Right cardiac atrium (tissue), 5 donors: ENCODE measurements at regions not wholly inside any gene's neighbourhood (a gene's known extent, or its start where the extent isn't known, plus 50 kb on each side); places are given as distances from the start of the nearest gene placed in this dataset.
A peak's percentile ranks its signal among the peaks of the same experiment; 100 is the strongest.

Experiments
- ATAC-seq, 2 donors: fragments of 200-7000 bp; cut with Tn5 transposase; one replicate each; pipeline versions ENCODE4 v1.8.0 to v1.9.1; 2020; ENCODE audit warnings: moderate library complexity in 2 of 2, mild to moderate bottlenecking in 1 of 2
- DNase-seq, 3 donors: peaks; one replicate each; pipeline ENCODE4 v3.0.0-alpha.2; 2020
- H3K27ac ChIP-seq: one replicate; pipeline ENCODE4 v1.5.1; 2013; ENCODE audit warnings: mild to moderate bottlenecking, low read length, control low read depth, moderate library complexity
- H3K27me3 ChIP-seq: one replicate; pipeline ENCODE4 v1.6.1; 2013; ENCODE audit not compliant: control insufficient read depth, insufficient read depth
- H3K4me1 ChIP-seq: one replicate; pipeline ENCODE4 v1.6.1; 2013; ENCODE audit warnings: low read length; ENCODE audit not compliant: control insufficient read depth, insufficient read depth
- H3K4me3 ChIP-seq: one replicate; pipeline ENCODE4 v1.5.1; 2013; ENCODE audit warnings: low read length, control low read depth
- H3K9me3 ChIP-seq: one replicate; pipeline ENCODE4 v1.6.1; 2013; ENCODE audit warnings: low read length; ENCODE audit not compliant: control insufficient read depth
- WGBS: extraction: QIAGEN DNeasy Blood & Tissue Kit; methylation state at CpG from one replicate; pipeline ENCODE4 v1.1.7; 2013; 5-methylcytosine and 5-hydroxymethylcytosine counted together
- intact Hi-C, 4 donors: fragments of 100-400 bp; cut with DNase I; formaldehyde crosslinking; loops; one replicate each; pipeline versions ENCODE4 v1.11.0 to v1.14.0; 2022 to 2023
- donor health status: healthy with polysubstance abuse.
- donor health status: DM: no; HTN: yes; CAD: no.
- donor health status: DM: no; HTN: no; CAD: no.
- donor health status: DM: no; HTN: yes; CAD: no; lungs with severe emphysema.
- donor health status: DM: yes; HTN: yes; CAD: no.

DNA sequence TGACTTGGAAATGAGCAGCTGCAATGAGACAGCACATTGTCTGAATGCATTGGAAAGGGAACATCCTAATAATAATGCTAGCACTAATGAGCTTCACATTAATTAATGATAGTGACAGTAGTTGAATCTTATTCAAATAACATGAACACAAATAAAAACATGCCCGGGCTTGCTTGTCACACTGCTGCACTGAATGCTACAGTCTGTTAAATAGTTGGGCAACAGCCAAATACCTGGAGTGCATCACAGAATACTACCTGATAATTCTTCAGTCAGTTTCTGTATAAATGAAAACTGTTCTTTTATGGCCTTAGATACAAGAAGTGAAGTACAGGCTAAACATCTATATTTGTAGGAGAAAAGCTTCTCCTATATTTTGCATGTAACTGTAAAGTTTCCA lies 458.7 kb downstream of the RNF144B start:
- intact Hi-C loops, result no loop called here
- no peaks in the 10 kb centered on the region for H3K27me3 ChIP-seq
- H3K4me1 ChIP-seq, result no peaks in the 10 kb centered on the region
- DNase-seq, result no peak
- H3K27ac ChIP-seq, result no peak overlapping the region
- WGBS, result 73% methylated on average over 1 of the region's 1 CpG
- H3K9me3 ChIP-seq, result no peaks in the 10 kb centered on the region
- no peak overlapping the region for H3K4me3 ChIP-seq
- no peak for ATAC-seq

DNA sequence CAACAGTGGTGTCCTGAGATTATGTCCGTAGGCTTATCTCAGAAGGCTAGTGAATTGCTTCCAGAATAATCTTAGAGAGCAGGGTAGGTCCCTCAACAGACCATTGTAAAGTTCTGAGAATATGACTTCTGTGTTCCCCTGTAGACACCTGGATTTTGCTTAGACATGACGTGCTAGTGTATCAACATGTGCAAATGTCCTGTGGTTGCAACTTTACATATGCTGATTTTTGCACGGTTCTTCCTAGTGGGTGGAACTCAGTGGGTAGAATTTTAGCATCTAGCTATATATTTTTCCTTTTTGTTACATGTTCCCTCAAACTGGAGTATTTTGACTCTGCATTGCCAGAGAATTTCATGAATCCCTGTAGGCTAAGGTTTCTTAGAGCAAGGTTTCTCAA lies 459.2 kb downstream of the RNF144B start:
- Histone ChIP-seq H3K27me3 (no peaks in the 10 kb centered on the region), H3K4me1 (no peaks in the 10 kb centered on the region), H3K9me3 (no peaks in the 10 kb centered on the region), H3K4me3 (no peak overlapping the region), H3K27ac (no peak overlapping the region)
- no peak for ATAC-seq
- intact Hi-C loops, result no loop called here
- WGBS, result 83% methylated on average over 3 of the region's 3 CpGs
- no peak for DNase-seq

DNA sequence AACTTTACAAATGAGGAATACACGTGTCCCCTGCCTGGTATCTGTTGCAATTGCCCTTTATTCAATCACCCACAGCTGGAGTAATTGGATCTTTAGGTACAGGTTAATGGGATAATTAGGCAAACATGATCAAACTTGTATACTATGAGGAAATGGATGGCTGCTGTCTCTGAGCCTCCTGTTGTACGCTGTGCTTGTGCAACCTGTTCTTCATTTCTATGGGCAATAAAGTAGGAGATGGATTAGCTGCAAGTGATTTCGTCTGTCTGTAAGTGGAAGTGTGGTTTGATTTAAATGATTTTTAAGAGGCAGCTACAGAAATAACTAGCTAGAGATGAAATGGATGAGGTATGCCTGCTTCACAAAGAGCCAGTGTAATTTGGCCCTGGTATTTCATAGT lies 474.1 kb downstream of the RNF144B start:
- Histone ChIP-seq H3K9me3 (no peaks in the 10 kb centered on the region), H3K27ac (no peak overlapping the region), H3K27me3 (no peaks in the 10 kb centered on the region), H3K4me1 (no peaks in the 10 kb centered on the region), H3K4me3 (no peak overlapping the region)
- ATAC-seq (no peak), DNase-seq (no peak)
- intact Hi-C loops, result no loop called here
- under 1% methylated on average over 3 of the region's 3 CpGs for WGBS

DNA sequence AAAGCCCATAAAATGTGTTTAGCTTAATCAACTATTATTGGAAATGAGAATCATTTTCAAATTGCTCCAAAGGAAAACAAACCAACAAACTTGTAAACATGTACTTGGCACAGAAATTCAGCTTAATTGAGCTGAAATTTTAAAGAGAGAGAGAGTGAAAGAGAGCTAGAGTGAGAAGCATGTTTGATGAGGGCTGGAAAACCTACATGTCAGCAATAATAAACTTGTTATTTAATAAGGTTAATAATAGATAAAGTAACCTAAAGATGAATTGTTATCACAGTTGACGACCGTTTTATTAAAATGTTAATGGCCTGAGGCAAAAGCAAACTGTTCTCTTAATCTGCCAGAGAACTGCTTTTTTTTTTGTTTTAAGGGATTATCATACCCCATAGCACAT lies 496.1 kb downstream of the RNF144B start:
- DNase-seq (no peak), ATAC-seq (no peak)
- 46% methylated on average over 2 of the region's 2 CpGs for WGBS
- H3K9me3 ChIP-seq, result no peaks in the 10 kb centered on the region
- H3K4me3 ChIP-seq, result no peak overlapping the region
- no peaks in the 10 kb centered on the region for H3K27me3 ChIP-seq
- intact Hi-C loops, result no loop called here
- no peak overlapping the region for H3K27ac ChIP-seq
- H3K4me1 ChIP-seq, result no peaks in the 10 kb centered on the region

DNA sequence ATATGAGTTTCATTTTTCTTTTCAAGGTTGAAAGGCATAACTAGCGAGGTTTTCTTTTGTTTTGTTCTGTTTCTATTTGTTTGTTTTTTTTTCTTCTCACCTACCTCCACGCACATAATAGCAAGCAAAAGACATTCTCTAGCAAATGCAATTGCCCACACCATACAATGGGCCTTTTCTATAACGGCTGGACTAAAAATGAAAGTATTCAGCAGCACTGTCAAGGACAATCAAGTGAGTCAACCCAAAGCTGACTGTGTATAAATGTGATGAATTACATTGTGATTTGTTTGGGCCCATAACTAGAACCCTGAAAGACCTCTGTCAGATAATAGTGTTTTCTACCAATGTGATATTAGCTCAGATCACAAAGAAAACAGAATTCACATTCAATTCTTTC lies 496.7 kb downstream of the RNF144B start:
- intact Hi-C loops, result no loop called here

DNA sequence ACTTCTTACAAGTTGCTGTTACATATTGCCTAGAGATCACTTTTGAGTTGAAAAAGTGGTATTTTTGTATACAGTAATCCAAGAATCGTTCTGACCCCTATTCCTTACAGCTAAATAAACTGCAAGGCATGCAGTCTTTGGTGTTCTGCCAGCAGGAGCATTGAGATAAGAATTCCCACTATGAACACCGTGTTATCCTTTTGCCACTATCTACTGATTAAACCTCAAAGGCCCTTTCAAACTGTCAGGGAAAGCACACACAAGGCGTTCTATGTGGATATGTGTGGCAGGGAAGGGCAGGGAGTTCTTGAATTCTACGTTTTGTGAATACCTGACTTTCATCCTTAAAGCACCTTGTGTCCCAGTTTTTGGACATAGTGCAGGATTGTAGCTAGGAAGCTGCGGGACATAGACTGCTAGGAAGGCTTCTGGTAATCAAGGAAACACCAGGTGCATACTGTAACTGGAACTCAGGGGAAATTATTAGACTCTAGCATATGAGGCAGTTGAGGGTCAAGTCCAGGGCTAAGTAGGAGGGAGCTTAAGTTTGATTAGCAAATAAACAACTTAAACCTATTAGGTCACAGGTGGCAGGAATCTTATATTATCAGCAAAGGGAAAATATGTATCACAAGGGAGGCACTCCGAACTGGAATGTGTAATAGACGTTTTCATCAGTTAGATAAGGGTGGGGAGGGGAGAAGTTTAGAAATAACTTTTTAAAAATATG lies 506.6 kb downstream of the RNF144B start:
- WGBS, result 16% methylated on average over 7 of the region's 7 CpGs
- H3K9me3 ChIP-seq, result no peaks in the 10 kb centered on the region
- H3K27ac ChIP-seq, result no peak overlapping the region
- ATAC-seq (peak in 1 of 2 donors; percentile 67), DNase-seq (no peak)
- no peak overlapping the region for H3K4me3 ChIP-seq
- intact Hi-C loops, result no loop called here
- H3K4me1 ChIP-seq, result no peaks in the 10 kb centered on the region
- no peaks in the 10 kb centered on the region for H3K27me3 ChIP-seq

More for the DNA sequence above, 496.7 kb downstream of the RNF144B start:
- no peak overlapping the region for H3K4me3 ChIP-seq
- H3K27me3 ChIP-seq, result no peaks in the 10 kb centered on the region
- no peak overlapping the region for H3K27ac ChIP-seq
- 75% methylated on average over 3 of the region's 3 CpGs for WGBS
- no peak for DNase-seq
- H3K4me1 ChIP-seq, result no peaks in the 10 kb centered on the region
- no peaks in the 10 kb centered on the region for H3K9me3 ChIP-seq
- ATAC-seq, result no peak

DNA sequence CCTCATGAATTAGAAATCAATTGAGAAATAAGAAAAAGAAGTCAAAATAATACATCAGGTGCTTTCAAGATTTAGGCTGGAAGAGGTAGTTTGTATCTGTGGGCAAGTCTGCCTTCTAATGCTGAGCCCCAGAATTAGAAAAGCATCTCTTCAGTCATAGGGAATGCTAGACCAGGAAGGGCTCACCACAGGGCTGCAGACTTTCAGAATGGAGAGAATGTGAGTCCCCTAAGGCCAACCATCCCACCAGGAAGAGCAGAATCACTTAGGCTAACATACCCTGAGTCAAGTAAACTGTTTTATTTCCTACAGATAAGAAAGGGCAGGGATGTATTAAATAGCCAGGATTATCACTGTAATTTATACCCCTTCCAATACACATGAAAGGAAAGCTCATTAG lies 510.2 kb downstream of the RNF144B start:
- intact Hi-C loops, result no loop called here
- H3K27ac ChIP-seq, result no peak overlapping the region
- H3K4me1 ChIP-seq, result no peaks in the 10 kb centered on the region
- DNase-seq, result no peak
- no peaks in the 10 kb centered on the region for H3K27me3 ChIP-seq
- no peak for ATAC-seq
- no peak overlapping the region for H3K4me3 ChIP-seq
- no peaks in the 10 kb centered on the region for H3K9me3 ChIP-seq

DNA sequence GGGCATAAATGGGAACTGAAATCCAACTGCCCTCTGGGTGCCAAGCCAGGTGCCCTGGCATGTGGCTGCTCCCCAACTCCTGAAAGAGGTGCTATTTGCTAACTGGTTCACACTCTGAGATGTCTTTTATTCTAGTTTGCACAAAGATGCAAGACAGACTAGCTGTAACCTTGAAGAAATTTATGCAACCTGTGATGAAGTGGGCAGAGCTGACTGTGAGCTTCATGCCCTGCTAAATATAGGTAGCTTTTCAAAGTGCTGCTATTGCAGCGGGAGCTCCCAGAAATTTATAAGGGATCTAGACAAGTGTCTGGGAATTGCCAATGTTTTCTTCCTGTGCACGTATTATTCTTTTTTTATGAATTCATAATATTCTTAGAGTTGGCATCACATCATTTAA lies 517.5 kb downstream of the RNF144B start:
- 88% methylated on average over 2 of the region's 2 CpGs for WGBS
- H3K27ac ChIP-seq, result no peak overlapping the region
- ATAC-seq (no peak), DNase-seq (no peak)
- H3K9me3 ChIP-seq, result no peaks in the 10 kb centered on the region
- H3K4me1 ChIP-seq, result no peaks in the 10 kb centered on the region
- intact Hi-C loops, result no loop called here
- no peaks in the 10 kb centered on the region for H3K27me3 ChIP-seq
- no peak overlapping the region for H3K4me3 ChIP-seq

DNA sequence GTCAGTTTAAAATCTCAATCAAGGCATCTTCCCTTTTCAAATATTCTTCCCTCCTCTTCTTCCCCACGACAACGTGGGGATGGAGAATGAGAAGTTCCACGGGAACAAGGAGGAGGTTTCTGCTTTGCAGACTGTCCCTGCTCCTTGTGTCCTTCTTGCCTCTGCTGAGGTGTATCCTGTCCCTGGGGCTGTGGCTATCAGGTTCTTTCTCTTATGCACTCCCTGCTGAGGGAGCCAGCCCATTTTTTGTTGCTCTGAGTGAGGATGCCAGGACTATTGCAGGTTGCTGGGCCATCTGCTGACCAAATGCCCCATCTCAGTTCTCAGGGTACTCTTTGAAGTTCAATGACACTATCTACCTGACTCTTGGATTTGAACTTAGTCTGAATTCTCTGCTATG lies 533.6 kb downstream of the RNF144B start:
- no peaks in the 10 kb centered on the region for H3K9me3 ChIP-seq
- no peak overlapping the region for H3K4me3 ChIP-seq
- no peak overlapping the region for H3K27ac ChIP-seq
- H3K27me3 ChIP-seq, result no peaks in the 10 kb centered on the region
- WGBS, result 82% methylated on average over 3 of the region's 3 CpGs
- no peaks in the 10 kb centered on the region for H3K4me1 ChIP-seq
- ATAC-seq (no peak), DNase-seq (no peak)
- intact Hi-C loops, result no loop called here

DNA sequence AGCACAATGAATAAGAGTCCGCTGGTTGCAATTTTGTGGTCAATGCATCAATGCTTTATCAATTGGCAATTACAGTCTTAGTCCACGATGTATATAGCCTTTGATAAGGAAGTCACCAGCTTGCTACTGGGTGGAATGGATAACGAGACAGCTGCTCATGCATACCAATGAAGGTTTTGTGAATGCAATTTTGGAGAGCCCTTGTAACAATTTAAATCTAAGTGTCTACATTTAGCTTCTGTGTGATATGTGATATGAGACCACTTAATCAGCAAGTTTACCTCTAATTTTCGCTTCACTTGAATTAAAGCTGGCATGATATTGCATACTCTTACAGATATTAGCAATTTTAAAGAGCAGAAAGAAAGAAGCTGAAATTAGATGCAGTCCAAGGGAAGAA lies 543.9 kb downstream of the RNF144B start:
- DNase-seq, result no peak
- H3K27ac ChIP-seq, result no peak overlapping the region
- no peak for ATAC-seq
- H3K9me3 ChIP-seq, result no peaks in the 10 kb centered on the region
- H3K4me3 ChIP-seq, result no peak overlapping the region
- H3K4me1 ChIP-seq, result no peaks in the 10 kb centered on the region
- 67% methylated on average over 4 of the region's 4 CpGs for WGBS
- no peaks in the 10 kb centered on the region for H3K27me3 ChIP-seq
- intact Hi-C loops, result no loop called here

DNA sequence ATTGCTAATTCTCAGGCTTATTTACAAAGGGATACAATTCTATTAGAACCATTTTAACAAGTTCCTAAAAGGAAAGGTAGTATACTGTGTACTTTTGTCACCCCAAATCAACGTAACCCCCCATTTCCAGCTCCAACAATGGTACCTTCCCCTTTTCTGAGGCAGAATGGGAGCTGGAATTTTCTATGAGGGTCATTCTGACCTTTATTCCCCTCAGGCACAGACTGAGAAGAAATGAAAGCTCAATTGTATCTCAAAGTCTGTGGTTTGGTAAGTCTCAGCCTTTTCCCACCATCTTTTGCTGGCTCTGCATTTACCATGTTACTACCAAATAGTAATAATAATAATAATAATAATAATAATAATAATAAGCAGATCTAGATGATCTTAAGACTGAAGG lies 571.0 kb downstream of the RNF144B start:
- Histone ChIP-seq H3K4me1 (no peaks in the 10 kb centered on the region), H3K4me3 (no peak overlapping the region), H3K27me3 (no peaks in the 10 kb centered on the region), H3K27ac (no peak overlapping the region), H3K9me3 (no peaks in the 10 kb centered on the region)
- intact Hi-C loops, result no loop called here
- DNase-seq, result no peak
- WGBS, result 90% methylated on average over 1 of the region's 1 CpG
- ATAC-seq, result no peak

DNA sequence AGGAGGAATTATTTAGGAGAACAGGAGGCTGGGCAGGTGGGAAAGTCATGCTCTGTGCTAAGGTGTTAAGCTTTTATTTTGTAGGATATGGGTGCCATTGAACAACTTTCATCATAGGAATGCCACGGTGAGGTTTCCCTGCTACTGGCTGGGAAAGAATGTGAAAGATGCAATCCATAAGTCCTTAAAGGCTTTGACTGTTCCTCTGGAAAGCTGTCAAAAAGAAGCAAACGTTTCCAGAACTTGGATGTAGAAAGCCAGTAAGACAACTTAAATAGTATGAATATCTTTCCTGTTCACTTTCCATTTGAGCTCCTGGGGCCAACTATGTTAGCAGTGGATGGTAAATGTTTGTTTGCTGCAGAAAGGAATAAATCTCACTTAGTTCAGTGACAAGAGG lies 574.4 kb downstream of the RNF144B start:
- Histone ChIP-seq H3K4me3 (no peak overlapping the region), H3K27ac (no peak overlapping the region), H3K4me1 (no peaks in the 10 kb centered on the region), H3K27me3 (no peaks in the 10 kb centered on the region), H3K9me3 (no peaks in the 10 kb centered on the region)
- 41% methylated on average over 2 of the region's 2 CpGs for WGBS
- intact Hi-C loops, result no loop called here
- ATAC-seq, result no peak
- DNase-seq, result no peak
